ENCODE measurements at regions not wholly inside any gene's neighbourhood (a gene's known extent, or its start where the extent isn't known, plus 50 kb on each side); places are given as distances from the start of the nearest gene placed in this dataset.
A peak's percentile ranks its signal among the peaks of the same experiment; 100 is the strongest.
"Not testable (repeated sequence)": the region's sequence is repeated elsewhere in the genome, so short reads cannot be mapped to it uniquely, and the experiment has no call there.

GRCh38 chr5:178063277-178063676 lies 50.1 kb upstream of the N4BP3 start:
- Histone ChIP-seq H3K27ac (no peak overlapping the region), H3K36me3 (no peaks in the 10 kb centered on the region), H3K4me1 (no peaks in the 10 kb centered on the region), H3K4me3 (no peak overlapping the region), H3K9me3 (no peaks in the 10 kb centered on the region), H3K27me3 (no peaks in the 10 kb centered on the region)
- no peak for DNase-seq
- no peak for TF ChIP-seq POLR2A (IDR thresholded peaks at IDR 0.05)
- no peak for TF ChIP-seq CTCF (IDR thresholded peaks at IDR 0.05)

GRCh38 chr5:178058321-178059012 lies 54.9 kb upstream of the N4BP3 start:
- no peaks in the 10 kb centered on the region for H3K36me3 ChIP-seq
- no peak overlapping the region for H3K27ac ChIP-seq
- no peak for TF ChIP-seq POLR2A (IDR thresholded peaks at IDR 0.05)
- TF ChIP-seq CTCF (IDR thresholded peaks at IDR 0.05) = no peak
- no peaks in the 10 kb centered on the region for H3K9me3 ChIP-seq
- DNase-seq = no peak
- no peak overlapping the region for H3K4me3 ChIP-seq
- no peaks in the 10 kb centered on the region for H3K27me3 ChIP-seq
- no peaks in the 10 kb centered on the region for H3K4me1 ChIP-seq

GRCh38 chr5:178057839-178058238 lies 55.5 kb upstream of the N4BP3 start:
- DNase-seq = no peak
- no peaks in the 10 kb centered on the region for H3K27me3 ChIP-seq
- H3K36me3 ChIP-seq = no peaks in the 10 kb centered on the region
- no peaks in the 10 kb centered on the region for H3K9me3 ChIP-seq
- no peak overlapping the region for H3K4me3 ChIP-seq
- no peak overlapping the region for H3K27ac ChIP-seq
- TF ChIP-seq POLR2A (IDR thresholded peaks at IDR 0.05) = no peak
- no peak for TF ChIP-seq CTCF (IDR thresholded peaks at IDR 0.05)
- no peaks in the 10 kb centered on the region for H3K4me1 ChIP-seq

GRCh38 chr5:178056935-178057334 lies 56.4 kb upstream of the N4BP3 start:
- no peak overlapping the region for H3K27ac ChIP-seq
- no peaks in the 10 kb centered on the region for H3K36me3 ChIP-seq
- no peak for TF ChIP-seq POLR2A (IDR thresholded peaks at IDR 0.05)
- no peaks in the 10 kb centered on the region for H3K27me3 ChIP-seq
- DNase-seq = no peak
- no peaks in the 10 kb centered on the region for H3K4me1 ChIP-seq
- no peaks in the 10 kb centered on the region for H3K9me3 ChIP-seq
- no peak overlapping the region for H3K4me3 ChIP-seq

GRCh38 chr5:178055536-178055935 lies 57.8 kb upstream of the N4BP3 start:
- not testable (repeated sequence) for H3K4me3 ChIP-seq, H3K9me3 ChIP-seq, H3K36me3 ChIP-seq, H3K27me3 ChIP-seq, H3K27ac ChIP-seq, DNase-seq, H3K4me1 ChIP-seq

- H3K27ac ChIP-seq, H3K4me1 ChIP-seq, DNase-seq, H3K36me3 ChIP-seq, H3K9me3 ChIP-seq, H3K4me3 ChIP-seq, H3K27me3 ChIP-seq: not testable (repeated sequence)
Measured at GRCh38 chr5:178052062-178052461, 56.0 kb upstream of the PROP1 start.

- not testable (repeated sequence) for H3K27ac ChIP-seq, DNase-seq, H3K4me3 ChIP-seq, H3K27me3 ChIP-seq, H3K9me3 ChIP-seq, H3K36me3 ChIP-seq, H3K4me1 ChIP-seq
Measured at GRCh38 chr5:178050873-178051272, 54.8 kb upstream of the PROP1 start.

GRCh38 chr5:178047943-178048342 lies 51.9 kb upstream of the PROP1 start:
- H3K27me3 ChIP-seq, H3K27ac ChIP-seq, H3K4me3 ChIP-seq, H3K9me3 ChIP-seq, H3K36me3 ChIP-seq, H3K4me1 ChIP-seq, DNase-seq: not testable (repeated sequence)

- H3K4me3 ChIP-seq, H3K27me3 ChIP-seq, H3K36me3 ChIP-seq, H3K9me3 ChIP-seq, H3K27ac ChIP-seq, H3K4me1 ChIP-seq: not testable (repeated sequence)
- peak in 2 of 3 donors; percentile 62 to 71 for DNase-seq
Measured at GRCh38 chr5:178046757-178047399, 50.8 kb upstream of the PROP1 start.

GRCh38 chr5:178045963-178046362 lies 49.9 kb upstream of the PROP1 start:
- not testable (repeated sequence) for H3K4me3 ChIP-seq, H3K36me3 ChIP-seq, H3K27ac ChIP-seq, DNase-seq, H3K27me3 ChIP-seq, H3K9me3 ChIP-seq, H3K4me1 ChIP-seq

Measured in Peyer's patch (tissue), 4 donors.